CD4-positive, alpha-beta T cell (primary cell): ENCODE measurements at regions not wholly inside any gene's neighbourhood (a gene's known extent, or its start where the extent isn't known, plus 50 kb on each side); places are given as distances from the start of the nearest gene placed in this dataset.
A peak's percentile ranks its signal among the peaks of the same experiment; 100 is the strongest.

ENCODE experiments used
- ATAC-seq: fragments of 200-7000 bp; cut with Tn5 transposase; one replicate; pipeline ENCODE4 v1.10.0; 2022; ENCODE audit warnings: mild to moderate bottlenecking; ENCODE audit not compliant: poor library complexity
- CTCF ChIA-PET: fragments of 350-600 bp; sonication (Branson Sonifier 250); formaldehyde crosslinking; loops from one replicate; lab custom pipeline; 2021; ENCODE audit warnings: antibody characterized with exemption, inconsistent platforms; lab: Charles Lee
- POLR2A ChIA-PET: fragments of 350-600 bp; sonication (Branson Sonifier 250); formaldehyde crosslinking; loops from one replicate; lab custom pipeline; 2021; ENCODE audit warnings: antibody characterized with exemption, inconsistent platforms; lab: Charles Lee
- DNase-seq, 14 experiments: peaks; one replicate each; pipeline ENCODE4 v3.0.0-alpha.2; 2013 to 2020; ENCODE audit warnings: mixed read lengths in 2 of 14
- H3K27ac ChIP-seq, 2 donors: one replicate each; pipeline versions ENCODE4 v1.5.1 to v1.7.0; 2013; ENCODE audit warnings: low read length in 2 of 2, low read depth in 1 of 2, mild to moderate bottlenecking in 1 of 2
- H3K27me3 ChIP-seq, 2 experiments: 1 replicate in 1 of 2; 2 replicates in 1 of 2; pipeline versions ENCODE4 v1.6.1 to v1.7.0; 2013; ENCODE audit warnings: low read length in 2 of 2, control low read depth in 1 of 2, mild to moderate bottlenecking in 1 of 2, moderate library complexity in 1 of 2; ENCODE audit not compliant: insufficient read depth in 2 of 2, control insufficient read depth in 1 of 2
- H3K36me3 ChIP-seq: one replicate; pipeline ENCODE4 v1.6.1; 2013; ENCODE audit warnings: low read length, control low read depth; ENCODE audit not compliant: insufficient read depth
- H3K4me1 ChIP-seq: one replicate; pipeline ENCODE4 v1.6.1; 2013; ENCODE audit warnings: low read length, control low read depth; ENCODE audit not compliant: insufficient read depth
- H3K4me3 ChIP-seq: one replicate; pipeline ENCODE4 v1.5.1; 2013; ENCODE audit warnings: mild to moderate bottlenecking, low read length, moderate library complexity
- H3K9me3 ChIP-seq, 2 experiments: 1 replicate in 1 of 2; 2 replicates in 1 of 2; pipeline versions ENCODE4 v1.6.1 to v1.7.0; 2013; ENCODE audit warnings: low read length in 2 of 2, mild to moderate bottlenecking in 2 of 2, control low read depth in 1 of 2, moderate library complexity in 1 of 2; ENCODE audit not compliant: control insufficient read depth in 1 of 2, insufficient read depth in 1 of 2
- H3K27ac Mint-ChIP-seq: one replicate; pipeline ENCODE4 v1.8.0; 2020; ENCODE audit warnings: mixed read lengths
- H3K27me3 Mint-ChIP-seq: one replicate; pipeline ENCODE4 v1.8.0; 2021; ENCODE audit warnings: mixed read lengths
- H3K36me3 Mint-ChIP-seq: one replicate; pipeline ENCODE4 v1.8.0; 2021; ENCODE audit warnings: low read depth, mixed read lengths
- H3K4me1 Mint-ChIP-seq: one replicate; pipeline ENCODE4 v1.8.0; 2021; ENCODE audit warnings: low read depth, mixed read lengths
- H3K4me3 Mint-ChIP-seq: one replicate; pipeline ENCODE4 v1.8.0; 2020; ENCODE audit warnings: mild to moderate bottlenecking, mixed read lengths
- H3K9me3 Mint-ChIP-seq: one replicate; pipeline ENCODE4 v1.8.0; 2020; ENCODE audit warnings: mixed read lengths
- CTCF ChIP-seq: fragments of 200-600 bp; IDR thresholded peaks from one replicate; pipeline ENCODE4 v1.8.0; 2022; ENCODE audit warnings: antibody characterized with exemption, mild to moderate bottlenecking
- intact Hi-C, 2 experiments: fragments of 100-400 bp; cut with DNase I in 1 of 2; cut with micrococcal nuclease in 1 of 2; formaldehyde crosslinking; loops; one replicate each; pipeline versions ENCODE4 v1.15.1 to v1.9.0; 2023 to 2025; cut with DNase I, micrococcal nuclease

GRCh38 chrX:76279007-76279406 lies 106.1 kb downstream of the PBDC1 start:
- POLR2A ChIA-PET, result interaction anchor here (1.1 to 1.4 kb wide), 2 partner anchors 176 to 1620 kb away, joined by 3 to 8 read pairs; partner anchors contain the start of gene COX7B
- CTCF ChIA-PET, result interaction anchor here (1.6 kb wide), 1 partner anchor 176 kb away, joined by 10 read pairs; no protein-coding TSS in a partner anchor
- intact Hi-C loops, result loop anchor here (1.0 to 10.0 kb wide), 2 partner anchors 175 to 1746 kb away; no protein-coding TSS in a partner anchor

More at GRCh38 chrX:76279007-76279406, 106.1 kb downstream of the PBDC1 start:
- Mint-ChIP-seq H3K27me3 (no peaks in the 10 kb centered on the region), H3K4me1 (no peaks in the 10 kb centered on the region), H3K9me3 (no peaks in the 10 kb centered on the region), H3K36me3 (no peaks in the 10 kb centered on the region), H3K4me3 (no peak overlapping the region), H3K27ac (no peak overlapping the region)
- TF ChIP-seq CTCF, result peak; percentile 69
- no peaks in the 10 kb centered on the region for H3K4me1 ChIP-seq
- DNase-seq (peak in 13 of 14 experiments; percentile 8 to 64 (median 29)), ATAC-seq (no peak)
- no peaks in the 10 kb centered on the region for H3K36me3 ChIP-seq
- no peak overlapping the region for H3K27ac ChIP-seq
- H3K4me3 ChIP-seq, result no peak overlapping the region
- H3K9me3 ChIP-seq, result no peaks in the 10 kb centered on the region
- H3K27me3 ChIP-seq, result no peaks in the 10 kb centered on the region
